ENCODE measurements at regions not wholly inside any gene's neighbourhood (a gene's known extent, or its start where the extent isn't known, plus 50 kb on each side); places are given as distances from the start of the nearest gene placed in this dataset.

GRCh38 chr6:150672800-150673199, 73.1 kb downstream of the PLEKHG1 start (continued):
- no peak for TF ChIP-seq CEBPZ (IDR thresholded peaks at IDR 0.05; ENCODE audit: low read length)
- no peak for TF ChIP-seq SP1 (IDR thresholded peaks at IDR 0.05)
- TF ChIP-seq SP1 (CRISPR knock-in tag; IDR thresholded peaks at IDR 0.05): no peak
- TF ChIP-seq HMG20B (CRISPR knock-in tag; conservative IDR thresholded peaks at IDR 0.05): no peak
- TF ChIP-seq SP5 (CRISPR knock-in tag; IDR thresholded peaks at IDR 0.05; ENCODE audit: borderline replicate concordance, low read depth): no peak
- no peak for TF ChIP-seq RFXANK (CRISPR knock-in tag; IDR thresholded peaks at IDR 0.05)
- no peak for TF ChIP-seq THRA (CRISPR knock-in tag; IDR thresholded peaks at IDR 0.05; ENCODE audit: borderline replicate concordance)

- H3K9me3 ChIP-seq (ENCODE audit: low read length): no peaks in the 10 kb centered on the region
- no TSS peak for BruUV-seq (replicated peaks)
- DNase-seq (ENCODE audit: low spot score) (no peak), FAIRE-seq (no peak), ATAC-seq (no peak)
- H3K36me3 ChIP-seq (replicated peaks in 1 of 2; ENCODE audit: control insufficient read depth in 1 of 2, insufficient read depth in 2 of 2, low read length in 2 of 2): no peaks in the 10 kb centered on the region
- ChIA-PET CTCF (ENCODE audit: low intra/inter-chr PET ratio, low total read pairs) (no interaction called here), POLR2A (no interaction called here)
- WGBS (ENCODE audit: low lambda C conversion rate): 34% methylated on average over 9 of the region's 9 CpGs
- H3K27me3 ChIP-seq (ENCODE audit: control insufficient read depth in 1 of 2, insufficient read depth in 2 of 2, low read length in 2 of 2): no peaks in the 10 kb centered on the region
- H3K27ac ChIP-seq (ENCODE audit: extremely low read length, insufficient read depth, low read length): no peak overlapping the region
- H2AFZ ChIP-seq (ENCODE audit: low read length): no peak overlapping the region
- intact Hi-C loops (cut with micrococcal nuclease; ENCODE audit: unreplicated experiment) (no loop called here), in situ Hi-C loops (cut with HindIII; ENCODE audit: extremely low pct_ligation_motif_present, low pct_unique_long_range_greater_than_20kb) (no loop called here)
- H3K4me1 ChIP-seq (ENCODE audit: insufficient read depth, low read length): peaks cover 5% of the 10 kb centered on the region
- no peaks in the 10 kb centered on the region for H4K20me1 ChIP-seq (ENCODE audit: insufficient read depth, low read length)
- H3K4me3 ChIP-seq (replicated peaks in 1 of 3; ENCODE audit: insufficient read depth in 1 of 3, low read depth in 2 of 3, low read length in 3 of 3): no peak overlapping the region
- no peak overlapping the region for H3K9ac ChIP-seq (ENCODE audit: insufficient read depth, low read depth, low read length)
- no peak overlapping the region for H3K4me2 ChIP-seq (ENCODE audit: low read depth, low read length)
- no peaks in the 10 kb centered on the region for H3K79me2 ChIP-seq (ENCODE audit: insufficient read depth, low read length)
- TF ChIP-seq MAFF (IDR thresholded peaks at IDR 0.05; ENCODE audit: low read depth, low read length) (no peak), ZC3H13 (CRISPR knock-in tag; IDR thresholded peaks at IDR 0.05) (no peak), ZXDC (CRISPR knock-in tag; IDR thresholded peaks at IDR 0.05) (no peak), NFE2L2 (IDR thresholded peaks at IDR 0.05; ENCODE audit: low read length) (no peak), SNRNP70 (IDR thresholded peaks at IDR 0.05; ENCODE audit: low read depth, low read length) (no peak), MLX (CRISPR knock-in tag; IDR thresholded peaks at IDR 0.05) (no peak), ATF7-NPFF (CRISPR knock-in tag; IDR thresholded peaks at IDR 0.05; ENCODE audit: low read depth) (no peak), E2F1 (CRISPR knock-in tag; IDR thresholded peaks at IDR 0.05) (no peak), IRX3 (CRISPR knock-in tag; IDR thresholded peaks at IDR 0.05; ENCODE audit: borderline replicate concordance, low read depth) (no peak)
These were observed 74.1 kb downstream of the PLEKHG1 start for GRCh38 chr6:150673720-150674346.

Measured in HepG2 (cell line).